Mesothelial cell of epicardium (in vitro differentiated cells): ENCODE measurements at regions not wholly inside any gene's neighbourhood (a gene's known extent, or its start where the extent isn't known, plus 50 kb on each side); places are given as distances from the start of the nearest gene placed in this dataset.

Experiments
- DNase-seq, 2 experiments: peaks; one replicate each; pipeline ENCODE4 v3.0.0; 2021; ENCODE audit warnings: low spot score in 2 of 2; ENCODE audit not compliant: unreplicated experiment in 2 of 2
- H3K27ac Mint-ChIP-seq: 2 replicates; pipeline ENCODE4 v1.8.0; 2021; ENCODE audit warnings: mixed read lengths
- H3K27me3 Mint-ChIP-seq: 2 replicates; pipeline ENCODE4 v1.8.0; 2021; ENCODE audit warnings: low read depth, mixed read lengths
- H3K36me3 Mint-ChIP-seq: 2 replicates; pipeline ENCODE4 v1.8.0; 2021; ENCODE audit warnings: mixed read lengths
- H3K4me1 Mint-ChIP-seq: 2 replicates; pipeline ENCODE4 v1.8.0; 2021; ENCODE audit warnings: mixed read lengths
- H3K4me3 Mint-ChIP-seq: 2 replicates; pipeline ENCODE4 v1.8.0; 2021; ENCODE audit warnings: mild to moderate bottlenecking, moderate library complexity, mixed read lengths
- H3K9me3 Mint-ChIP-seq: 2 replicates; pipeline ENCODE4 v1.8.0; 2021; ENCODE audit warnings: mixed read lengths
- TF ChIP-seq, protein P1 (sequence below): fragments of 200-600 bp; sonication (generic); IDR thresholded peaks from one replicate; pipeline ENCODE4 v1.5.0; 2021; ENCODE audit warnings: antibody characterized with exemption; ENCODE audit not compliant: unreplicated experiment

DNA sequence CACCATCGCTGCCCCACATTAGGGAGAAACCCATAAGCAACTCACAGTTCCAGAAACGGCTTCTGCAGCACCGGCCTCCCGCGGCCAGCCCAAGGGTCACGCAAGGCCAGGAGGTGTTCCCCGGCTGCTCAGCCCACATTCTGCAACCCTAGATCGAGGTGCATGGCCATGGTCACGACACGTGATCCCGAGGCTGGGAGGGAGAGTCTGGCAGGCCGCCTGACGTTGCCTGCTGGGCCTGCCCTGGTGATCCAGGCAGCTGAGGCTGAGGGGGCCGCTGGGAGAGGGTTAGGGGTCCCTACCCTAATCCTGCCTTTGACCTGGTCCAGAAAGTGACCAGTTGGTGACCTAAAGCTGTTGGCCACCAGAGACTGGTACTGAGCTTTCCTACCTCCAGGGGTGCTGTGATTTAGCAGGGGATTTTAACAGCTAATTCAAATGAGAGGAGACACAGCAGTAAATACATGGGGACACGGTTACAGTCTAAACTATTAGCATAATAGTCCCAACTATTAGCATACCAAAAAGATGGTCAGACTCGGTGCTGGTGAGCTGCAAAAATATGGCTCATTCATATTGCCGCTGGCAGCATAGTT, 97.4 kb upstream of the CIBAR2 start:
- DNase-seq: no peak
- TF ChIP-seq, protein P1, sequence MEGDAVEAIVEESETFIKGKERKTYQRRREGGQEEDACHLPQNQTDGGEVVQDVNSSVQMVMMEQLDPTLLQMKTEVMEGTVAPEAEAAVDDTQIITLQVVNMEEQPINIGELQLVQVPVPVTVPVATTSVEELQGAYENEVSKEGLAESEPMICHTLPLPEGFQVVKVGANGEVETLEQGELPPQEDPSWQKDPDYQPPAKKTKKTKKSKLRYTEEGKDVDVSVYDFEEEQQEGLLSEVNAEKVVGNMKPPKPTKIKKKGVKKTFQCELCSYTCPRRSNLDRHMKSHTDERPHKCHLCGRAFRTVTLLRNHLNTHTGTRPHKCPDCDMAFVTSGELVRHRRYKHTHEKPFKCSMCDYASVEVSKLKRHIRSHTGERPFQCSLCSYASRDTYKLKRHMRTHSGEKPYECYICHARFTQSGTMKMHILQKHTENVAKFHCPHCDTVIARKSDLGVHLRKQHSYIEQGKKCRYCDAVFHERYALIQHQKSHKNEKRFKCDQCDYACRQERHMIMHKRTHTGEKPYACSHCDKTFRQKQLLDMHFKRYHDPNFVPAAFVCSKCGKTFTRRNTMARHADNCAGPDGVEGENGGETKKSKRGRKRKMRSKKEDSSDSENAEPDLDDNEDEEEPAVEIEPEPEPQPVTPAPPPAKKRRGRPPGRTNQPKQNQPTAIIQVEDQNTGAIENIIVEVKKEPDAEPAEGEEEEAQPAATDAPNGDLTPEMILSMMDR: no peak
- Mint-ChIP-seq H3K4me3 (no peak overlapping the region), H3K27me3 (no peaks in the 10 kb centered on the region), H3K4me1 (peaks cover 47% of the 10 kb centered on the region), H3K36me3 (no peaks in the 10 kb centered on the region), H3K27ac (peak overlapping the region; percentile 51), H3K9me3 (no peaks in the 10 kb centered on the region)

DNA sequence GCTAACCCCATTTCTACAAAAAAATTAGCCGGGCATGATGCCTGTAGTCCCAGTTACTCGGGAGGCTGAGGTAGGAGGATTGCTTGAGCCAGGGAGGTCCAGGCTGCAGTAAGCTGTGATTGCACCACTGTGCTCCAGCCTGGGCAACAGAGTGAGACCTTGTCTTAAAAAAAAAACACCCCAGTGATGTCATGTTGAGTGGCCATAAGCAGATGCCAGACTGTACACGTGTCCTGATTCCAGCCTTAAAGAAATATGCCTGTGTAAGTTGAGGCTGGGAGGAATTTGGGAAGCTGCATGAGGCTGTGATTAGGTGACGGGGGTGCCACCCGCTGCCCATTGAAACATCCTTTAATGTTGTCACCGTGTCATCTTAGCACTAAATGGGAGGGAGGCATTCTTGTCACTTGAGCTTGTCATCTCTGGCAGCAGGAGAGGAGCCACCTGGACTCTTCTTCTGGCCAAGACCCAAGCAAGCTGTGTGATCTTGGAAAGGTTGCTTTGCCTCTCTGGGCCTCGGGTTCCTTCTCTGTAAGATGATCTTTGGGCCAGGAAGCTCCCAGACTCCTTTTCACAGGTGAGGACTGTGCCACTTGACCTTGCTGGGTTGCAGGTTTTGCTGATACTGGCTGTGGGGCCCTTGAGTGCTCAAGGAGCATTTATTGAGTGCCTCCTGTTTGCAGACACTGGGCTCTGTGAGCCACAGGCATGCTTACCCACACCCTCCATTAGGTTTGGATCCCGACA, 98.3 kb upstream of the CIBAR2 start:
- Mint-ChIP-seq H3K27me3 (no peaks in the 10 kb centered on the region), H3K9me3 (no peaks in the 10 kb centered on the region), H3K4me1 (peaks cover 51% of the 10 kb centered on the region), H3K36me3 (no peaks in the 10 kb centered on the region), H3K27ac (no peak overlapping the region), H3K4me3 (no peak overlapping the region)
- DNase-seq: no peak
- TF ChIP-seq, protein P1: no peak

DNA sequence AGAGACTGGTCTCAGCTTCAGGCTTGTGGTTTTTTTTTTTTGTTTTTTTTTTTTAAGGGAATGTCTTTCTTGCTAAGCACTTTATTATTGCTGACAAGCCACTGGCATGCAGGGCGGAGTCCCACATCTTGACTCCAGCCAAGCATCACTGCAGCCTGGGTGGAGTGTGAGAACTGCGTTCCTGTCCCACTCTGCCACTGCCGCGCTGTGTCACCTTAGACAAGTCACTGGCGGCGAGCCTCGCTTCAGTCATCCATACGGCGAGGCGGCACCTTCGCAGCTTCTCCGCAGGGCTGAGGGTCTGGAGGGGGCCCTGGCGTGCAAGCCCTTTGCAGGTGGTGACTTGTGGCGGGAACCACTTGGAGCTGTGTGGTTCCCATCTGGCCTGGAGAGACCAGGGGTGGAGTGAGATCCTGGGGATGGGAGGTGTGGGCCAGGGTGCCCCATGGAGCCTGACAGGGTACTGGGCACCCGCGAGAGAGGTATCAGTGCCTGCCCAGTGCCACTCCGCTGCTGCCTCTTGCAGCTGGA, 99.1 kb upstream of the CIBAR2 start:
- DNase-seq: no peak

DNA sequence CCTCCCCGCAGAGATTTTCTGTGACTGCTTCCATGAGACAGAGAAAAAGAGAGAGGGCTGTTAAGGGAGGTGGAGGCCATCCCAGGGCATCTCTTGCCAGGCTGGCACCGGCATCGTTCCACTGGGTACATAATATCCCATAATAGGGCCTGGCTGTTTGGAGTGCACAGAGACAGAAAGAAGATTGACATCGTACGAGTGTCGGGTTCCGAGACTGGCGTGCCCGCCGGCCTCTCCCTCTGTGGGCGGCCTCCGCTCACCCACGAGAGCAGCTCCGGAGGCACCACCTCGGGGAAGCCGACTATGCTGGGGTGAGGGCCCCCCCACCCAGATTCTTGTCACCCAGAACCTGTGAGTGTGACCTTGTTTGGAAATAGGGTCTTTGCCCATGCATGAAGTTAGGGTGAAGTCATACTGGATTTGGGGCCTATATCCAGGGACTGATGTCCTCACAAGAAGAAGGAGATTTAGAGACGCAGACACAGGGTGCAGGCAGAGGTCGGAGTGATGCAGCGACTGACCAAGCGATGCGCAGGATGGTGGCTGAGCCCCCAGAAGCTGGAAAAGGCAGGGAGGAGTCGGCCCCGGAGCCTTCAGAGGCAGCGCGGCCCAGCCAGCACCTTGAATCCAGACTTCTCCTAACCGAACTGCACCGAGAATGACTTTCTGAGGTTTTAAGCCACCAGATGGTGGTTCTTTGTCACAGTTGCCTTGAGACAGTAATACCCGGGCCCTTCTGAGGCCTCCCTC, 101.8 kb upstream of the CIBAR2 start:
- Mint-ChIP-seq H3K4me3 (no peak overlapping the region), H3K9me3 (no peaks in the 10 kb centered on the region), H3K36me3 (no peaks in the 10 kb centered on the region), H3K27ac (no peak overlapping the region), H3K27me3 (no peaks in the 10 kb centered on the region), H3K4me1 (peaks cover 49% of the 10 kb centered on the region)
- TF ChIP-seq, protein P1: no peak
- no peak for DNase-seq

More for the DNA sequence above, 99.1 kb upstream of the CIBAR2 start:
- TF ChIP-seq, protein P1: no peak
- Mint-ChIP-seq H3K36me3 (no peaks in the 10 kb centered on the region), H3K9me3 (no peaks in the 10 kb centered on the region), H3K4me1 (peaks cover 50% of the 10 kb centered on the region), H3K4me3 (no peak overlapping the region), H3K27me3 (no peaks in the 10 kb centered on the region), H3K27ac (no peak overlapping the region)

DNA sequence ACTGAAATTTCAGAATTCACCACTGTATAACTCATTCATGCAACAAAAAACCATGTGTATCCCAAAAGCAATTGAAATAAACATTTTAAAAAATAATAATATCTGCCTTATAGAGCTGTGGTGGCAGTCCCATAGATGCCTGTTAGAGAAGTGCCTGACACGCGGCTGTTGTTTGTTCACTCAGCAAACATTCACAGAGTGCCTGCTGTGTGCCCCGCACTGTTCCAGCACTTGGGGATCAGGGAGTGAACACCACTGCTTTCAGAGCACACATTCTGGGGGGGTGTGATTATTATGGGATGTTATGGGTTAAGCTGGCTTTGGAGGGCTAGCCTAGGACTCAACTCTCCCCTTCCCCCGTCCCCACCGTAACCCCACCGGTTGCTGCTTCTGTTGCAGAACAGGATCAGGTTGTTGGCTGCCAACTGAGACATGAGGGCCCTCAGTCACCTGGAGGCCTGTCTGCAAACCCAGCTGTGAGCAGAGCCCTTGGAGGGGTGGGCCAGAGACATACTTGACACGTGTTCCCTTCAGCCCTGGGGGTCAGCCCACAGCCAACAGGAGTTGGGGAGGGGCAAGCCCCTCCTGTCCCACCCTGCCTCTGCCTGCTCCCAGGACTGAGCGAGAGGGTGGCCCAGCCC, 103.3 kb upstream of the CIBAR2 start:
- no peak for DNase-seq
- no peak overlapping the region for H3K4me3 Mint-ChIP-seq
- H3K9me3 Mint-ChIP-seq: no peaks in the 10 kb centered on the region
- TF ChIP-seq, protein P1: no peak
- peak overlapping the region; percentile 47 for H3K27ac Mint-ChIP-seq
- peaks cover 58% of the 10 kb centered on the region for H3K4me1 Mint-ChIP-seq
- H3K36me3 Mint-ChIP-seq: no peaks in the 10 kb centered on the region
- H3K27me3 Mint-ChIP-seq: no peaks in the 10 kb centered on the region
